NCI-H82 treated with DMSO at 0.1 percent for 48 hours (cell line): ENCODE measurements at regions not wholly inside any gene's neighbourhood (a gene's known extent, or its start where the extent isn't known, plus 50 kb on each side); places are given as distances from the start of the nearest gene placed in this dataset.

Experiments used
- DNase-seq: peaks from one replicate; lab custom pipeline; 2025; ENCODE audit not compliant: unreplicated experiment; lab: John Stamatoyannopoulos, UW

- no peak for DNase-seq
Measured at GRCh38 chrX:121102101-121102500, 54.7 kb downstream of the GLUD2 start.

- no peak for DNase-seq
Measured at GRCh38 chrX:121103381-121103780, 56.0 kb downstream of the GLUD2 start.

GRCh38 chrX:121106484-121107235 lies 59.2 kb downstream of the GLUD2 start:
- no peak for DNase-seq

GRCh38 chrX:121109986-121110385 lies 62.6 kb downstream of the GLUD2 start:
- no peak for DNase-seq

GRCh38 chrX:121110536-121110935 lies 63.1 kb downstream of the GLUD2 start:
- no peak for DNase-seq

GRCh38 chrX:121114691-121115090 lies 67.3 kb downstream of the GLUD2 start:
- no peak for DNase-seq

GRCh38 chrX:121120690-121121605 lies 73.5 kb downstream of the GLUD2 start:
- DNase-seq = no peak

GRCh38 chrX:121122332-121122731 lies 74.9 kb downstream of the GLUD2 start:
- DNase-seq = no peak

- DNase-seq = peak; percentile 32
Measured at GRCh38 chrX:121128925-121129877, 81.8 kb downstream of the GLUD2 start.

- no peak for DNase-seq
Measured at GRCh38 chrX:121132675-121133074, 85.3 kb downstream of the GLUD2 start.

- DNase-seq = no peak
Measured at GRCh38 chrX:121135488-121136207, 88.2 kb downstream of the GLUD2 start.

GRCh38 chrX:121146059-121146628 lies 98.7 kb downstream of the GLUD2 start:
- no peak for DNase-seq

GRCh38 chrX:121150217-121150616 lies 102.8 kb downstream of the GLUD2 start:
- DNase-seq = no peak

GRCh38 chrX:121151293-121151692 lies 103.9 kb downstream of the GLUD2 start:
- DNase-seq = no peak

GRCh38 chrX:121154858-121155404 lies 107.5 kb downstream of the GLUD2 start:
- no peak for DNase-seq

- no peak for DNase-seq
Measured at GRCh38 chrX:121160987-121161386, 113.6 kb downstream of the GLUD2 start.

GRCh38 chrX:121161501-121161933 lies 114.1 kb downstream of the GLUD2 start:
- DNase-seq = no peak

- no peak for DNase-seq
Measured at GRCh38 chrX:121163443-121163842, 116.0 kb downstream of the GLUD2 start.

- DNase-seq = no peak
Measured at GRCh38 chrX:121165930-121166359, 118.5 kb downstream of the GLUD2 start.
